Uterus (tissue), 2 donors: ENCODE measurements at regions not wholly inside any gene's neighbourhood (a gene's known extent, or its start where the extent isn't known, plus 50 kb on each side); places are given as distances from the start of the nearest gene placed in this dataset.

ENCODE experiments used
- CTCF ChIP-seq, 4 experiments: fragments of 200-600 bp in 2 of 4; fragments of 450-650 bp in 2 of 4; sonication (generic) in 2 of 4; IDR thresholded peaks; one replicate each; pipeline ENCODE4 v1.5.1; 2016 to 2019; ENCODE audit warnings: antibody characterized with exemption in 4 of 4, mild to moderate bottlenecking in 2 of 4, moderate library complexity in 1 of 4
- POLR2A ChIP-seq, 2 donors: fragments of 450-650 bp; IDR thresholded peaks; one replicate each; pipeline ENCODE4 v1.6.1; 2016; ENCODE audit warnings: antibody characterized with exemption in 2 of 2, mild to moderate bottlenecking in 1 of 2, moderate library complexity in 1 of 2

- no peak for TF ChIP-seq POLR2A (IDR thresholded peaks at IDR 0.05)
- TF ChIP-seq CTCF (IDR thresholded peaks at IDR 0.05): no peak
Observed at GRCh38 chr6:141105481-141105880, 1027.2 kb upstream of the GJE1 start.
